T-helper 1 cell treated with Interleukin-12 subunit alpha and Interleukin-12 subunit beta and Interleukin-4 antibody, amounts not matched to agents 30 μg/mL and 1 μg/mL, for 36 hours (primary cell): ENCODE measurements at regions not wholly inside any gene's neighbourhood (a gene's known extent, or its start where the extent isn't known, plus 50 kb on each side); places are given as distances from the start of the nearest gene placed in this dataset.

ENCODE experiments used
- H3K27ac Mint-ChIP-seq: one replicate; pipeline ENCODE4 v1.8.0; 2021; ENCODE audit warnings: mild to moderate bottlenecking, mixed read lengths
- H3K27me3 Mint-ChIP-seq: one replicate; pipeline ENCODE4 v1.8.0; 2021; ENCODE audit warnings: low read depth, mixed read lengths
- H3K36me3 Mint-ChIP-seq: one replicate; pipeline ENCODE4 v1.8.0; 2021; ENCODE audit warnings: low read depth, mixed read lengths
- H3K4me1 Mint-ChIP-seq: one replicate; pipeline ENCODE4 v1.8.0; 2021; ENCODE audit warnings: low read depth, mixed read lengths
- H3K4me3 Mint-ChIP-seq: one replicate; pipeline ENCODE4 v1.8.0; 2021; ENCODE audit warnings: mild to moderate bottlenecking, moderate library complexity, mixed read lengths
- H3K9me3 Mint-ChIP-seq: one replicate; pipeline ENCODE4 v1.8.0; 2021; ENCODE audit warnings: mixed read lengths

DNA sequence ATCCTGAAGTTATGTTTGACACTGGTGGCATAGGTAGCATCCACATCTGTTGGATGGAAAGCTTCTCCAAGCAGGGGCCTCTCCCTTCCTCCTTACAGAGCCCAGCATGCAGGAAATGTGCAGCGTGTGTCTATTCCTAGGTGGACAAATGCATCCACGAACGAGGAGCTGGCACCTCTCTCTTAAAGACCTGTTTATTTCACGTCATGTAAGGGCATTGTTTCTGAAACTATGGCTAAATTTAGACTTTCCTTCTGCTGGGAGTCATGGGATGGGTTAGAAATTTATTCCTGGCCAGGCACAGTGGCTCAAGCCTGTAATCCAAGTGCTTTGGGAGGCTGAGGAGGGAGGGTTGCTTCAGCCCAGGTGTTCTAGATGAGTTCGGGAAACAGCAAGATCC is 208.4 kb upstream of the SVIL start:
- Mint-ChIP-seq H3K36me3 (no peaks in the 10 kb centered on the region), H3K27ac (no peak overlapping the region), H3K4me3 (no peak overlapping the region), H3K27me3 (peaks cover 15% of the 10 kb centered on the region), H3K4me1 (no peaks in the 10 kb centered on the region), H3K9me3 (peaks cover 7% of the 10 kb centered on the region)

DNA sequence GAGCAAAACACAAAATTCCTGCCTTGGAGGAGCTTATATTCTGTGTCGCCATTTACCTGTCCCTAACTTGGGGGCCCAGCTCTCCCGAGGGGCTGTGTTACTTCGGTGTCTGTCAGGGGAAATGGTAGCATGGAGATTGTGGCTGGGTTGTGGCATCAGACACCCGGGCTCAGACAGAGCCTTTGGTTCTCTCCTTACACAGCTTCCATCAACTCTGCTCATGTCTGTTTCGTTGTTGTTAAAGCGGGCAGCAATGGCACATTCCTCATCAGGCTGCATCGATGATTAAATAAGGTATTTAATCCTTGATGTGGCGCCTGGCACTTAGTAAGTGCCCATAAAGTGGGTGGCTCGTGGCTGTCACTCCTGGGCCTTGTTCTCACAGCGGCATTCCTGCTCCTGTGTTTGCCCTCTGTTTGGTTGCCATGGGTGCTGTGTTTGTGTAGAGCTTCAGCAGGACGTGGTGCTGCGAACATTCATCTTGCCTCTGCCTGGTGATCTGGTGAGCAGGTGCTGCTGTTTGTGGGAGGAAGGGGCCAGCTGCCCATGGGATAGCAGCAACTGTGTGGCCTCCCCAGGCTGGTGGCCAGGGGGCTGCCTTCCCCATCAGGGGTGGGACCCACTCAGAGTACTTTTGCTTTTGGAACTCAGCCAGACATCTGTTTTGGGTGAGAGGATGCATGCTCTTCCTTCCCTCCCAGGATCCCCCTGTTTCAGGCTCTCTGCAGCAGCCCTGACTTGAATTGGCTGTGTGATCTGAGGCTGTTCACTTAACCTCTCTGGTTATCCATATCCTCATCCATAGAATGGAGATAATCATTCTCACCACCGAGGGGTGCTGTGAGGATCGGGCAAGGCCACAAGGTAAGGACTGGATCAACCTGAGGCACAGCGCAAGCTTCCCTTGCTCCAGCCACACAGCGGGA is 207.2 kb upstream of the SVIL start:
- Mint-ChIP-seq H3K9me3 (peaks cover 7% of the 10 kb centered on the region), H3K4me1 (no peaks in the 10 kb centered on the region), H3K4me3 (no peak overlapping the region), H3K27me3 (peaks cover 16% of the 10 kb centered on the region), H3K36me3 (no peaks in the 10 kb centered on the region), H3K27ac (no peak overlapping the region)

DNA sequence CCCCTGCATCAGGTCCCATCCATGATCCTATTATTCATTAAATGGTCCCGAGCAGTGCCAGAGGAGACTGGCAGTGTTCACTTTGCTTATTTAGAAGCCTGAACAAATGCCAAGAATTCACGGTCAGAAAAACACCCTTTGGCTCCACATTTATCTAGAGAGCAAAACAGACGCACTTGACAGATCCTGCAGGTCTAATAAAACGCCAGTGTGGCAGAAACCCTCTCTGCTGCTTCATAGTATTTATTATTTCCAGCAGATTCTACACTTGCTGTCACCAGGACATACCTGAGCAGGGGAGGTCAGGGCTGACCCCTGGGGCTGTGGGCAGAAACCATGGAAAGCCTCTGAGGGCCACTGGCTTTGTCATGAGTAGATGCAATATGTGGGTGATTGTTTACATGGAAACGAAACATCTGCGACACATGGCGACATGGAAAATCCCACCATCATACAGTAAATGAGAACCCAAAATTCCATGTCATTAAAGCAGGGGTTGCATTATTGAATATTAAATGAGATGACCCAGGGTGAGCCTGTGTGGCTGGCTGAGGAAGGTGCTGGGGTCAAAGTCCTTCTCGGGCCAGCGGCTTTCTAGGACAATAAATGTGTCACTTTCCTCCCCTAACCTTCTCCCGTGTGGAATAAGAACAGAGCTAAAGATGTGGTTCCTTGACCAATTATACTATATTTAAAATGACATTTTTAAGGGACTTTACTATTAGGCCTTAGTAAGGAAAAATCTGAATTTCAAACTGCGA is 205.9 kb upstream of the SVIL start:
- Mint-ChIP-seq H3K4me1 (no peaks in the 10 kb centered on the region), H3K4me3 (no peak overlapping the region), H3K27ac (no peak overlapping the region), H3K27me3 (peaks cover 12% of the 10 kb centered on the region), H3K36me3 (no peaks in the 10 kb centered on the region), H3K9me3 (peaks cover 7% of the 10 kb centered on the region)

DNA sequence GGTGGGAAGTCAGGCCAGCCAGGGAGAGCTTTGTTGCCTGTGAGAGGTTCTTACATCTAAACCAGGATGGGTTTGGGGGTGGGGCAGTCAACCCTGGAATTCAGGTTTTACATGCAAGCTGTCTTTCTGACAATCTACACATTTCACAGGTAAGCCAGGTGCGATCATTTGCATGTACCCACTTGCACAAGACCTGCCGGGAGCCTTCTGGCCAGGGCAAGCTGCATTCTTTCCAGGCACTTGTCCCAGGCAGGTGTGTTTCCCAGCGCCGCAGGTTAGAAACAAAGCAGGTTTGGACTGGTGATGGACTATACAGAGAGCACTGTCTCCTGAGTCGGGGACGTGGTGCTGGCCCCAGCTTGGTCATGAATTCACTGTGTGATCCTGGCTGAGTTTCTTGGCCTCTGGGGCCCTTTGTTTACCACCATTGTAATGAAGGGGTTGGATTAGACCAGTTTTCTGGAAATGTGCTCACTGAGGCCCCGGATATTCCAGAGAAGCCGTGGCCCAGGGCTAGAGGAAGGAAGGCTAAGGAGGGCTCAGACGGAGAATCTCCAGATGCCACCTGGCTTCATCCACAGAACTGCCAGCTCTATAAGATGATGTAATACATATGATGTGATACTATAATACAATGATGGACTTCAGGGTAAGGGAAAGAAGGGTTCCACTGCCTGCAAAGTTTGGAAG is 205.2 kb upstream of the SVIL start:
- no peak overlapping the region for H3K4me3 Mint-ChIP-seq
- no peaks in the 10 kb centered on the region for H3K36me3 Mint-ChIP-seq
- peaks cover 6% of the 10 kb centered on the region for H3K27me3 Mint-ChIP-seq
- peaks cover under 1% of the 10 kb centered on the region for H3K9me3 Mint-ChIP-seq
- H3K4me1 Mint-ChIP-seq = no peaks in the 10 kb centered on the region
- H3K27ac Mint-ChIP-seq = no peak overlapping the region

DNA sequence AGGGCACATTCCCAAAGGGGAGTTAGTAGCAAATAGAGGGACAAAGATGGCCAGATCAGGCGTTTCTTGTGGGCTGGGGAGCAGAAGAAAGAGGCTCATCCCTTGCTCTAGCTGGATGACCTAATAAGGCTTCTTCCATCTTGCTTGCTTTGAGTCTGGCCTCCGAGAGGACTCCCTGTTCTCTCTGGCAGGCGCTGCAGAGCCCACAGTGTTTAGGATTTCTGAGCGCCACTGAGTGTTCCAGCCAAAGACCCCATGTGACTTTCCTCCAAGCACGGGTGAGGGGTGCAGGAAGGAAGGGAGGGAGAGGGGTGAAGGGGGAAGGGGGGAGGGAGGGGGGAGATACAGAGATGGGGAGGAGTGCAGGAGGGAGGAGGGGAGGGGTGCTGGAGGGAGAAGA is 203.8 kb upstream of the SVIL start:
- no peak overlapping the region for H3K27ac Mint-ChIP-seq
- no peak overlapping the region for H3K4me3 Mint-ChIP-seq

DNA sequence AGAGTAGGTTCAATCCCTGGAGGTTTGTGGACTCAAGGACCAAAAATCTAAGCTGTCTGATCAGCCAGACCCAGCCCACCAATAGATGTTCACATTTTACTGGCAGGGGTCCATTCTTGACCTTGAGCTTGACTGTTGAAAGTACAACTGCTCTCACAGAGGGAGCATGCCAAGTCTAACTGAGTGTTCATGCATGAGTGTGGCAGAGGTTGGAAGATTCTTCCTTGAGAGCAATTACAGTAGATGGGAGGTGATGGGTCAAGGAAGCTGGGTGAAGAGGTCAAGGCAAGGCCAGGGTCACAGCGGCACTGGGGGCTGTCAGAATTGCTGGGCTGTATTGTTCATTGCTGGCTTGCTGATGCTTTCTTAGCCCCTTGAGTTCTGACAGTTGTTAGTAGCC is 202.8 kb upstream of the SVIL start:
- Mint-ChIP-seq H3K36me3 (no peaks in the 10 kb centered on the region), H3K27ac (no peak overlapping the region), H3K27me3 (peaks cover 6% of the 10 kb centered on the region), H3K4me3 (no peak overlapping the region), H3K4me1 (no peaks in the 10 kb centered on the region), H3K9me3 (no peaks in the 10 kb centered on the region)

More for the DNA sequence above, 203.8 kb upstream of the SVIL start:
- no peaks in the 10 kb centered on the region for H3K36me3 Mint-ChIP-seq
- no peaks in the 10 kb centered on the region for H3K4me1 Mint-ChIP-seq
- peaks cover 6% of the 10 kb centered on the region for H3K27me3 Mint-ChIP-seq
- H3K9me3 Mint-ChIP-seq = no peaks in the 10 kb centered on the region

DNA sequence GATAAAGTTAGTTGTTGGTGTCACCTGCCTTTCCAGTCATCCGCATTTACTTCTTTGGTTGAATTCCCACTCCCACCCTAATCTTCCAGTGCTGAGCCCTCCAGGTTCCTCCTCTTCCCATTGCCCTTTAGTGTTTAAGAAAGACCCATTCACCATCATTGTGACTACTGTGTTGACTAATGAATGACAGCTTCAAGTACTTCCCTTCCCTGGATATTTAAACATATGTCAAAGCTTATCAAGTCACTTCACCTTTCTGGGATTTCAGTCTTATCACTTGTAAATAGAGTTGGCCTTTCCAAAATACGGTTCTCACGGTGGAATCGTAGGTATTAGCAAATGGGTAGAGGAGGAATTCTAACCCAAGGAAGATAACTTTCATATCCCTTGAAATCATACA is 201.6 kb upstream of the SVIL start:
- peaks cover 8% of the 10 kb centered on the region for H3K9me3 Mint-ChIP-seq
- no peaks in the 10 kb centered on the region for H3K36me3 Mint-ChIP-seq
- H3K4me1 Mint-ChIP-seq = no peaks in the 10 kb centered on the region
- peaks cover 6% of the 10 kb centered on the region for H3K27me3 Mint-ChIP-seq
- H3K27ac Mint-ChIP-seq = no peak overlapping the region
- H3K4me3 Mint-ChIP-seq = no peak overlapping the region

DNA sequence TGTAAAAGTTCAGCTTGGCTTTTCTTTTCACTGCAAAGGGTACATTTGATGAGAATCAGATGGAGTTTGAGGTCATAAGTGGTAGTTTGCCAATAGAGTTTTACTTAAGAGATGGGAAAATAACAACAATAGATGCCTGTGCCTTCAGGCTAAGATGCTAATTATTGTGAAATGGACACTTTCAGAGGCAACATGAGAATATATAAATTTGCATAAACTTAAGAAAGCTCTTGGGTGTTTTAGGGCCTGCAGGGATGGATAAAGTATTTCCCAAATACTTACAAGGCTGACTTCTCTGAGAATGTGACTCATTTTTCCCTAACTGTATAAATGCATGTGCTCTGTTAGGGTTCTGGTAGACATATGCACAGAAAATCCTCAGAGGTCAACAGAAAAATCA is 200.3 kb upstream of the SVIL start:
- Mint-ChIP-seq H3K27me3 (peaks cover 6% of the 10 kb centered on the region), H3K27ac (no peak overlapping the region)

DNA sequence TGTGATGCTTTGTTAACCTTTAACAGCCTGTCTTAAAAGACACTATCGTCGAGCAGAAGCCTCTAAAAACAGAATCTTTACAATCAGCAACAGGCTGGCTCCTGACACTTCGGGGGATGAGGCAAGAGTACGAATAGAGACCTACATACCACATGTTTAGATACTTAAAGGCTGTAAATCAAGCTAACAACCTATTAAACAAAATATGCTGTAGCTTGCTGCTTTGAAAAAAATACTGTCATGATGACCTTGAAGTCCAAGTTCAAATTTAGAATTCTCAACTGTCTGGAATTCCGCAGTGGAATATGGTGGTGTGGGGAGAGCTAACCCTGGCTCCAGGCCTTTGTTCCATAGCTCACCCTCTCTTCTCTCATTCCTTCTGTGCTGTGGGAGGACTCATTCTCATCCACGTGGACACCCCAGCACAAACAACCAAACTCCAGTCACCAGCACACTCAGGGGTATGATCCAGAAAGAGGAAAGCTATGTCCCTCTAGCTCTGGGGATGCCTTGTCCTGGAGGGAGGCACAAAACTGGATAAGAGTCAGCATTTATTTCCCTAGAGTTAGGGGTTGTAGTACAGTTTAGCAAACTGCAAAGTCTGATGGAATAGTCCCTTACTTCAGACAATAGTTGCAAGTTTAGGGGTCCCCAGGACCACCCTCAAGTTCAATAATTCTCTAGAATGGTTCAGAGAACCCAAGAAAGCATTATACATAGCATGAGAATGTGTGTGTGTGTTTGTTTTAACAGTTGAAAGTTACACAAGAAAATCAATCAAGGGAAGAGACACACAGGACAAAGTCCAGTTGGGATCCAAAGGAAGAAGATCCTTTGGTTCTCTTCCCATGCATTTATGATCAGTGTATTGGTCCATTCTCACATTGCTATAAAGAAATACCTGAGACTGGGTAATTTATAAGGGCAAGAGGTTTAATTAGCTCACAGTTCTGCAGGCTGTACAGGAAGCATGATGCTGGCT is 196.1 kb upstream of the SVIL start:
- no peak overlapping the region for H3K4me3 Mint-ChIP-seq

More for the DNA sequence above, 200.3 kb upstream of the SVIL start:
- peaks cover 15% of the 10 kb centered on the region for H3K9me3 Mint-ChIP-seq
- H3K4me1 Mint-ChIP-seq = no peaks in the 10 kb centered on the region
- no peaks in the 10 kb centered on the region for H3K36me3 Mint-ChIP-seq
- H3K4me3 Mint-ChIP-seq = no peak overlapping the region

DNA sequence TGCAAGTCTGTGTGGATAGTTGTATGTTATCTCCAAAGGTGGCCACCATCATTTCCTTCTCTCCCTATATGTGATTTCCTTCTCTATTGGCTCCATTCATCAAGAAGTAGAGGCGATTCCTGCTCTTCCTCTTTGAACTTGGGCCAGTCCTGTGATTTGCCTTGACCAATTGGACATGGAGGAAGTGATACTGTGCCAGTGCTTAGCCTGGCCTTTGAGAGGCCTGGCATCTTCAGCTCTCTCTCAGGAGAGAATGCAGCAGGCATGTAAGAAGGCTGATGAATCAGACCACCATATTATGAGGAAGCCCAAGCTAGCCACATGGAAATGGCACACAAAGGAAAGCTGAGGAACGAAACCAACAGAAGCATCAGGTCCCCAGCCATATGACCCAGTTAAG is 195.0 kb upstream of the SVIL start:
- Mint-ChIP-seq H3K9me3 (peaks cover 31% of the 10 kb centered on the region), H3K27me3 (peaks cover 3% of the 10 kb centered on the region), H3K4me1 (peaks cover 16% of the 10 kb centered on the region), H3K4me3 (no peak overlapping the region), H3K36me3 (peaks cover 11% of the 10 kb centered on the region), H3K27ac (peak overlapping the region; percentile 41)

More for the DNA sequence above, 196.1 kb upstream of the SVIL start:
- H3K36me3 Mint-ChIP-seq = peaks cover 11% of the 10 kb centered on the region
- H3K27me3 Mint-ChIP-seq = peaks cover 3% of the 10 kb centered on the region
- peaks cover 31% of the 10 kb centered on the region for H3K9me3 Mint-ChIP-seq
- no peak overlapping the region for H3K27ac Mint-ChIP-seq
- H3K4me1 Mint-ChIP-seq = peaks cover 16% of the 10 kb centered on the region

DNA sequence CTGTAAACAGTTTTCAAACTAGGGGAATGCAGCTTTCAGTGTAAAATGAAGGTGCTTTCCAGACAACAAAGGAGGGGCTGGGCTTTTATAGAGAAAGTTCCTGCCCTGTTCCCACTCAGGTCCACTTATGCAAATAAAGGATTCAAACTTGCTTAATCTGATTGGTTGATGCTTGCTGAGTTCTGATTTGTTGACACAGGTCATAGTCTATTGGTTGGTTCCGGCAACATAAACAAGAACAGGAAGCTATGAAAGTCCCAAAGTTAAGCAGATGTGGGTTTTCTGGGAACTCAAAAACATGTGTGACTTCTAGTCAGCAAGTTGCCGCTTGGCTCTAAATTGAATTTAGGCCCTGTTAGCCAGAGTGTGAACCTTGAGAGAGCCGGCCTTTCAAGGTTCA is 194.2 kb upstream of the SVIL start:
- peak overlapping the region; percentile 69 for H3K27ac Mint-ChIP-seq
- H3K27me3 Mint-ChIP-seq = peaks cover under 1% of the 10 kb centered on the region
- peaks cover 11% of the 10 kb centered on the region for H3K36me3 Mint-ChIP-seq
- no peak overlapping the region for H3K4me3 Mint-ChIP-seq
- peaks cover 16% of the 10 kb centered on the region for H3K4me1 Mint-ChIP-seq
- H3K9me3 Mint-ChIP-seq = peaks cover 31% of the 10 kb centered on the region

DNA sequence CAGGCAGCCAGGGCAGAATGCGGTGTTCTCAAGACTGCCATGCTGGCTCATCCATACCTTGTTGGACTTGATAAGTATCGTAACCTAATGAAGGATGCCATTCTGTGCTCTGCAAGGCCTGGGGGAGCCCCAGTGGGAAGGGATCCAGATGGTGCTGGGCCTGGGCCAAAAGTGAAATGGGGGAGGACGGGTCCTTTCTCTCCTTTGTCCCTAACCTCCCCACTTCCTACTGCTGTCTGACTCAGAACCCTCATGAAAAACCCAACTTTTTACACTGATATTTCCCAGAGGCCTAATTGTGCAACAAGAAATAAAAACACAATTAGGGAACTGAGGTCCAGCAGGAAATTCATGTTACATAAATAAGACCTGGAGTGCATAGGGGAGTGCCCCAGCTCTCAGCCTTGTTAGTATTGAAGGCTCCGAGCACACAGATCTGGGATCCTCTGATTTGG is 193.7 kb upstream of the SVIL start:
- H3K4me1 Mint-ChIP-seq = peaks cover 16% of the 10 kb centered on the region
- peaks cover 11% of the 10 kb centered on the region for H3K36me3 Mint-ChIP-seq
- peaks cover 31% of the 10 kb centered on the region for H3K9me3 Mint-ChIP-seq
- peak overlapping the region; percentile 36 for H3K27ac Mint-ChIP-seq
- no peak overlapping the region for H3K4me3 Mint-ChIP-seq
- H3K27me3 Mint-ChIP-seq = no peaks in the 10 kb centered on the region

DNA sequence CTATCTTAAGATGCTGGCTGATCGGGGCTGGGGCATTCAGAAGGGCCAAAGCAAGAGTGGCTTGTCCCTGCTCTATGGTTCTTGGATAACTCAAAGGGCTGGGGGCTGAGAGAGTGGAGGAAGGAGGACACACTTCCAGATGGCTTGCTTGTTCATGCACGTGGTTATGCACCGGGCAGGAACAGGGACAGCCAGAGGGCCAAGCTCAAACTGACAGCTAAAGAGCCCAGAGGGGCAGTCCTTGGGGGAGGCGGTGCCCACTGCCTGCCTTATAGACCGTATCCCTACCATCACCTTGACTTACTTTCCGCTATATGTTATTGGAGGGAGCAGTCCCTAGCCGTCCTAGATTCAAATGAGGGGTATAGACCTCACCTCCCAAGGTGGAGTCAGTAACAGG is 192.7 kb upstream of the SVIL start:
- H3K4me3 Mint-ChIP-seq = no peak overlapping the region
- peaks cover 11% of the 10 kb centered on the region for H3K36me3 Mint-ChIP-seq
- peaks cover 31% of the 10 kb centered on the region for H3K9me3 Mint-ChIP-seq
- no peaks in the 10 kb centered on the region for H3K27me3 Mint-ChIP-seq
- H3K27ac Mint-ChIP-seq = no peak overlapping the region
- peaks cover 16% of the 10 kb centered on the region for H3K4me1 Mint-ChIP-seq
